SK-N-SH (cell line): ENCODE measurements at regions not wholly inside any gene's neighbourhood (a gene's known extent, or its start where the extent isn't known, plus 50 kb on each side); places are given as distances from the start of the nearest gene placed in this dataset.

Source experiments
- MXI1 ChIP-seq: IDR thresholded peaks from 2 replicates; pipeline ENCODE4 v1.6.1; 2012; ENCODE audit warnings: mild to moderate bottlenecking, low read depth, low read length, improper control_type of control experiment
- POLR2AphosphoS5 ChIP-seq: IDR thresholded peaks from 2 replicates; pipeline ENCODE4 v1.6.1; 2012; ENCODE audit warnings: low read depth, low read length
- RAD21 ChIP-seq: IDR thresholded peaks from 2 replicates; pipeline ENCODE4 v1.6.1; 2012; ENCODE audit warnings: mild to moderate bottlenecking, low read length
- RCOR1 ChIP-seq: fragments of 150-350 bp; IDR thresholded peaks from 2 replicates; pipeline ENCODE4 v1.6.1; 2017; ENCODE audit warnings: antibody characterized with exemption, low read length
- RXRA ChIP-seq: IDR thresholded peaks from 2 replicates; pipeline ENCODE4 v1.4.0; 2012; ENCODE audit warnings: low read depth, mild to moderate bottlenecking, borderline replicate concordance
- TF ChIP-seq, protein P1 (sequence below): fragments of 200-600 bp; sonication (generic); IDR thresholded peaks from 2 replicates; pipeline ENCODE4 v1.6.1; 2017; ENCODE audit warnings: antibody characterized with exemption, mild to moderate bottlenecking, moderate library complexity
- TF ChIP-seq, protein P2 (sequence below): IDR thresholded peaks from 2 replicates; pipeline ENCODE4 v1.4.0; 2012; ENCODE audit warnings: low read depth
- TF ChIP-seq, protein P3 (sequence below): IDR thresholded peaks from 2 replicates; pipeline ENCODE4 v1.6.1; 2012; ENCODE audit warnings: mild to moderate bottlenecking, low read depth, low read length, moderate library complexity
- TF ChIP-seq, protein P4 (sequence below): fragments of 150-350 bp; IDR thresholded peaks from 2 replicates; pipeline ENCODE4 v1.6.1; 2017; ENCODE audit warnings: antibody characterized with exemption, low read length, low read depth, borderline replicate concordance

DNA sequence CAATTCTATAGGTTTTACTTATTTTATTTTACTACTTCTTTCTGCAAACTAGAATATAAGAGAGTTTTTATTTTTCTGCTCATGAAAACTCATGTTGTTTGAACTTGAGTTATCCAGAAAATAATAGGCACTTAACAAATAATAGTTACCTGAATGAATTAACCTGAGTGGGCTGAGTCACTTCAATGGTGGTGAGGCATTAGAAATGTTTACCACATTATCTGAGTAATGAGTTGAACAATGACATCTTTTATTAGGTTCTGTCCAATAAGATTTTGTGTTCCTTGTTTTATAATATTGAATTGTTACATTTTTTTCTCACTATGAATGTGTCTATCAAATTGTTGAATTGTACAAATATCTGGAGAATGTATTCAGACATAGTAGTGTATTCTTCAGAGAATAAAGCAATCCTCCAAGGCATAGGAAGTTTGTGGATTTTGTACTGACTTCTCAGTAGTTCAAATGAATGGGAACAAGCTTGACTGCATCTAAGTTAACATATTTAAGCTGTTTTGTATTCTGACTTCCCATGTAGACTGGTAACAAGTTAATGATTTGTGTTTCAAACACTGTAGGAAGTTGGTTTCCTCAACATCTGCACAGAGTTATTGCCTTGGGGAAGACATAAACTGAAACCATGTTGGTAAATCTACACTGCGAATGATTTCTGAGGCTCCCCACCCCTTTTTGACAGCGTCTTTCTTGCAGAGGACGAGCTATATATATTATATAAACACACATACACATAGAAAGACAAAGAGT lies 1808.9 kb upstream of the TENM3 start:
- TF ChIP-seq RCOR1: no peak
- TF ChIP-seq POLR2AphosphoS5: no peak
- TF ChIP-seq, protein P1, sequence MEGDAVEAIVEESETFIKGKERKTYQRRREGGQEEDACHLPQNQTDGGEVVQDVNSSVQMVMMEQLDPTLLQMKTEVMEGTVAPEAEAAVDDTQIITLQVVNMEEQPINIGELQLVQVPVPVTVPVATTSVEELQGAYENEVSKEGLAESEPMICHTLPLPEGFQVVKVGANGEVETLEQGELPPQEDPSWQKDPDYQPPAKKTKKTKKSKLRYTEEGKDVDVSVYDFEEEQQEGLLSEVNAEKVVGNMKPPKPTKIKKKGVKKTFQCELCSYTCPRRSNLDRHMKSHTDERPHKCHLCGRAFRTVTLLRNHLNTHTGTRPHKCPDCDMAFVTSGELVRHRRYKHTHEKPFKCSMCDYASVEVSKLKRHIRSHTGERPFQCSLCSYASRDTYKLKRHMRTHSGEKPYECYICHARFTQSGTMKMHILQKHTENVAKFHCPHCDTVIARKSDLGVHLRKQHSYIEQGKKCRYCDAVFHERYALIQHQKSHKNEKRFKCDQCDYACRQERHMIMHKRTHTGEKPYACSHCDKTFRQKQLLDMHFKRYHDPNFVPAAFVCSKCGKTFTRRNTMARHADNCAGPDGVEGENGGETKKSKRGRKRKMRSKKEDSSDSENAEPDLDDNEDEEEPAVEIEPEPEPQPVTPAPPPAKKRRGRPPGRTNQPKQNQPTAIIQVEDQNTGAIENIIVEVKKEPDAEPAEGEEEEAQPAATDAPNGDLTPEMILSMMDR: no peak
- TF ChIP-seq RAD21: no peak
- no peak for TF ChIP-seq RXRA
- TF ChIP-seq, protein P2, sequence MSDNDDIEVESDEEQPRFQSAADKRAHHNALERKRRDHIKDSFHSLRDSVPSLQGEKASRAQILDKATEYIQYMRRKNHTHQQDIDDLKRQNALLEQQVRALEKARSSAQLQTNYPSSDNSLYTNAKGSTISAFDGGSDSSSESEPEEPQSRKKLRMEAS: no peak
- TF ChIP-seq, protein P3, sequence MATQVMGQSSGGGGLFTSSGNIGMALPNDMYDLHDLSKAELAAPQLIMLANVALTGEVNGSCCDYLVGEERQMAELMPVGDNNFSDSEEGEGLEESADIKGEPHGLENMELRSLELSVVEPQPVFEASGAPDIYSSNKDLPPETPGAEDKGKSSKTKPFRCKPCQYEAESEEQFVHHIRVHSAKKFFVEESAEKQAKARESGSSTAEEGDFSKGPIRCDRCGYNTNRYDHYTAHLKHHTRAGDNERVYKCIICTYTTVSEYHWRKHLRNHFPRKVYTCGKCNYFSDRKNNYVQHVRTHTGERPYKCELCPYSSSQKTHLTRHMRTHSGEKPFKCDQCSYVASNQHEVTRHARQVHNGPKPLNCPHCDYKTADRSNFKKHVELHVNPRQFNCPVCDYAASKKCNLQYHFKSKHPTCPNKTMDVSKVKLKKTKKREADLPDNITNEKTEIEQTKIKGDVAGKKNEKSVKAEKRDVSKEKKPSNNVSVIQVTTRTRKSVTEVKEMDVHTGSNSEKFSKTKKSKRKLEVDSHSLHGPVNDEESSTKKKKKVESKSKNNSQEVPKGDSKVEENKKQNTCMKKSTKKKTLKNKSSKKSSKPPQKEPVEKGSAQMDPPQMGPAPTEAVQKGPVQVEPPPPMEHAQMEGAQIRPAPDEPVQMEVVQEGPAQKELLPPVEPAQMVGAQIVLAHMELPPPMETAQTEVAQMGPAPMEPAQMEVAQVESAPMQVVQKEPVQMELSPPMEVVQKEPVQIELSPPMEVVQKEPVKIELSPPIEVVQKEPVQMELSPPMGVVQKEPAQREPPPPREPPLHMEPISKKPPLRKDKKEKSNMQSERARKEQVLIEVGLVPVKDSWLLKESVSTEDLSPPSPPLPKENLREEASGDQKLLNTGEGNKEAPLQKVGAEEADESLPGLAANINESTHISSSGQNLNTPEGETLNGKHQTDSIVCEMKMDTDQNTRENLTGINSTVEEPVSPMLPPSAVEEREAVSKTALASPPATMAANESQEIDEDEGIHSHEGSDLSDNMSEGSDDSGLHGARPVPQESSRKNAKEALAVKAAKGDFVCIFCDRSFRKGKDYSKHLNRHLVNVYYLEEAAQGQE: no peak
- TF ChIP-seq MXI1: no peak
- TF ChIP-seq, protein P4, sequence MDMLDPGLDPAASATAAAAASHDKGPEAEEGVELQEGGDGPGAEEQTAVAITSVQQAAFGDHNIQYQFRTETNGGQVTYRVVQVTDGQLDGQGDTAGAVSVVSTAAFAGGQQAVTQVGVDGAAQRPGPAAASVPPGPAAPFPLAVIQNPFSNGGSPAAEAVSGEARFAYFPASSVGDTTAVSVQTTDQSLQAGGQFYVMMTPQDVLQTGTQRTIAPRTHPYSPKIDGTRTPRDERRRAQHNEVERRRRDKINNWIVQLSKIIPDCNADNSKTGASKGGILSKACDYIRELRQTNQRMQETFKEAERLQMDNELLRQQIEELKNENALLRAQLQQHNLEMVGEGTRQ: no peak
